ENCODE measurements at regions not wholly inside any gene's neighbourhood (a gene's known extent, or its start where the extent isn't known, plus 50 kb on each side); places are given as distances from the start of the nearest gene placed in this dataset.

- FAIRE-seq (no peak), ATAC-seq (no peak), DNase-seq (ENCODE audit: low spot score) (no peak)
- Histone ChIP-seq H3K4me1 (ENCODE audit: insufficient read depth, low read length) (no peaks in the 10 kb centered on the region), H2AFZ (ENCODE audit: low read length) (no peak overlapping the region), H3K27ac (ENCODE audit: extremely low read length, insufficient read depth, low read length) (no peak overlapping the region), H3K79me2 (ENCODE audit: insufficient read depth, low read length) (no peaks in the 10 kb centered on the region), H3K4me3 (replicated peaks in 1 of 3; ENCODE audit: insufficient read depth in 1 of 3, low read depth in 2 of 3, low read length in 3 of 3) (no peak overlapping the region), H3K36me3 (replicated peaks in 1 of 2; ENCODE audit: control insufficient read depth in 1 of 2, insufficient read depth in 2 of 2, low read length in 2 of 2) (no peaks in the 10 kb centered on the region), H3K9ac (ENCODE audit: insufficient read depth, low read depth, low read length) (no peak overlapping the region), H3K27me3 (ENCODE audit: control insufficient read depth in 1 of 2, insufficient read depth in 2 of 2, low read length in 2 of 2) (no peaks in the 10 kb centered on the region), H3K4me2 (ENCODE audit: low read depth, low read length) (no peak overlapping the region), H3K9me3 (ENCODE audit: low read length) (no peaks in the 10 kb centered on the region), H4K20me1 (ENCODE audit: insufficient read depth, low read length) (no peaks in the 10 kb centered on the region)
- intact Hi-C loops (cut with micrococcal nuclease; ENCODE audit: unreplicated experiment) (no loop called here), in situ Hi-C loops (cut with HindIII; ENCODE audit: extremely low pct_ligation_motif_present, low pct_unique_long_range_greater_than_20kb) (no loop called here)
- TF ChIP-seq THAP9 (CRISPR knock-in tag; IDR thresholded peaks at IDR 0.05; ENCODE audit: borderline replicate concordance) = no peak
- TF ChIP-seq, protein P1, sequence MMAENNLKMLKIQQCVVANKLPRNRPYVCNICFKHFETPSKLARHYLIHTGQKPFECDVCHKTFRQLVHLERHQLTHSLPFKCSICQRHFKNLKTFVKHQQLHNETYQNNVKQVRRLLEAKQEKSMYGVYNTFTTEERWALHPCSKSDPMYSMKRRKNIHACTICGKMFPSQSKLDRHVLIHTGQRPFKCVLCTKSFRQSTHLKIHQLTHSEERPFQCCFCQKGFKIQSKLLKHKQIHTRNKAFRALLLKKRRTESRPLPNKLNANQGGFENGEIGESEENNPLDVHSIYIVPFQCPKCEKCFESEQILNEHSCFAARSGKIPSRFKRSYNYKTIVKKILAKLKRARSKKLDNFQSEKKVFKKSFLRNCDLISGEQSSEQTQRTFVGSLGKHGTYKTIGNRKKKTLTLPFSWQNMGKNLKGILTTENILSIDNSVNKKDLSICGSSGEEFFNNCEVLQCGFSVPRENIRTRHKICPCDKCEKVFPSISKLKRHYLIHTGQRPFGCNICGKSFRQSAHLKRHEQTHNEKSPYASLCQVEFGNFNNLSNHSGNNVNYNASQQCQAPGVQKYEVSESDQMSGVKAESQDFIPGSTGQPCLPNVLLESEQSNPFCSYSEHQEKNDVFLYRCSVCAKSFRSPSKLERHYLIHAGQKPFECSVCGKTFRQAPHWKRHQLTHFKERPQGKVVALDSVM (CRISPR knock-in tag; IDR thresholded peaks at IDR 0.05) = no peak
- TF ChIP-seq SIN3A (IDR thresholded peaks at IDR 0.05; ENCODE audit: borderline replicate concordance, low read depth, low read length) = no peak
- TF ChIP-seq ZSCAN22 (CRISPR knock-in tag; IDR thresholded peaks at IDR 0.05) = no peak
- TF ChIP-seq ZKSCAN8 (CRISPR knock-in tag; IDR thresholded peaks at IDR 0.05; ENCODE audit: borderline replicate concordance) = no peak
- TF ChIP-seq, protein P2, sequence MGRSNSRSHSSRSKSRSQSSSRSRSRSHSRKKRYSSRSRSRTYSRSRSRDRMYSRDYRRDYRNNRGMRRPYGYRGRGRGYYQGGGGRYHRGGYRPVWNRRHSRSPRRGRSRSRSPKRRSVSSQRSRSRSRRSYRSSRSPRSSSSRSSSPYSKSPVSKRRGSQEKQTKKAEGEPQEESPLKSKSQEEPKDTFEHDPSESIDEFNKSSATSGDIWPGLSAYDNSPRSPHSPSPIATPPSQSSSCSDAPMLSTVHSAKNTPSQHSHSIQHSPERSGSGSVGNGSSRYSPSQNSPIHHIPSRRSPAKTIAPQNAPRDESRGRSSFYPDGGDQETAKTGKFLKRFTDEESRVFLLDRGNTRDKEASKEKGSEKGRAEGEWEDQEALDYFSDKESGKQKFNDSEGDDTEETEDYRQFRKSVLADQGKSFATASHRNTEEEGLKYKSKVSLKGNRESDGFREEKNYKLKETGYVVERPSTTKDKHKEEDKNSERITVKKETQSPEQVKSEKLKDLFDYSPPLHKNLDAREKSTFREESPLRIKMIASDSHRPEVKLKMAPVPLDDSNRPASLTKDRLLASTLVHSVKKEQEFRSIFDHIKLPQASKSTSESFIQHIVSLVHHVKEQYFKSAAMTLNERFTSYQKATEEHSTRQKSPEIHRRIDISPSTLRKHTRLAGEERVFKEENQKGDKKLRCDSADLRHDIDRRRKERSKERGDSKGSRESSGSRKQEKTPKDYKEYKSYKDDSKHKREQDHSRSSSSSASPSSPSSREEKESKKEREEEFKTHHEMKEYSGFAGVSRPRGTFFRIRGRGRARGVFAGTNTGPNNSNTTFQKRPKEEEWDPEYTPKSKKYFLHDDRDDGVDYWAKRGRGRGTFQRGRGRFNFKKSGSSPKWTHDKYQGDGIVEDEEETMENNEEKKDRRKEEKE (IDR thresholded peaks at IDR 0.05) = no peak
- TF ChIP-seq SAP130 (CRISPR knock-in tag; IDR thresholded peaks at IDR 0.05; ENCODE audit: low read depth) = no peak
- no peak for TF ChIP-seq NRL (CRISPR knock-in tag; IDR thresholded peaks at IDR 0.05; ENCODE audit: borderline replicate concordance)
- TF ChIP-seq ZMAT3 (CRISPR knock-in tag; conservative IDR thresholded peaks at IDR 0.05) = no peak
- WGBS (ENCODE audit: low lambda C conversion rate) = 3% methylated on average over 1 of the region's 1 CpG
- no TSS peak for BruUV-seq (replicated peaks)
- ChIA-PET CTCF (ENCODE audit: low intra/inter-chr PET ratio, low total read pairs) (no interaction called here), POLR2A (no interaction called here)
Measured at GRCh38 chr1:170874671-170875070, 60.7 kb upstream of the MROH9 start.
